Thymus (tissue), 11 donors: ENCODE measurements at regions not wholly inside any gene's neighbourhood (a gene's known extent, or its start where the extent isn't known, plus 50 kb on each side); places are given as distances from the start of the nearest gene placed in this dataset.
"Not testable (repeated sequence)": the region's sequence is repeated elsewhere in the genome, so short reads cannot be mapped to it uniquely, and the experiment has no call there.

Experiments
- DNase-seq, 9 donors: peaks; one replicate each; pipeline ENCODE4 v3.0.0-alpha.2; 2013; ENCODE audit warnings: low spot score in 9 of 9, low read depth in 6 of 9, missing footprints in 1 of 9
- H3K27ac ChIP-seq, 2 donors: one replicate each; pipeline ENCODE4 v1.5.1; 2013; ENCODE audit warnings: control low read depth in 1 of 2, low read depth in 1 of 2, low read length in 1 of 2, mild to moderate bottlenecking in 1 of 2, moderate library complexity in 1 of 2
- H3K27me3 ChIP-seq, 2 donors: one replicate each; pipeline ENCODE4 v1.5.1; 2013; ENCODE audit warnings: low read length in 1 of 2; ENCODE audit not compliant: control insufficient read depth in 2 of 2, insufficient read depth in 1 of 2
- H3K36me3 ChIP-seq, 2 donors: one replicate each; pipeline ENCODE4 v1.5.1; 2013; ENCODE audit warnings: low read length in 1 of 2, mild to moderate bottlenecking in 1 of 2, moderate library complexity in 1 of 2; ENCODE audit not compliant: control insufficient read depth in 2 of 2, insufficient read depth in 2 of 2
- H3K4me1 ChIP-seq, 2 donors: one replicate each; pipeline ENCODE4 v1.5.1; 2013; ENCODE audit warnings: low read length in 2 of 2; ENCODE audit not compliant: control insufficient read depth in 2 of 2, insufficient read depth in 2 of 2
- H3K4me3 ChIP-seq, 2 donors: one replicate each; pipeline ENCODE4 v1.5.1; 2013; ENCODE audit warnings: low read length in 2 of 2, control low read depth in 1 of 2, mild to moderate bottlenecking in 1 of 2
- H3K9me3 ChIP-seq, 2 donors: one replicate each; pipeline ENCODE4 v1.5.1; 2013; ENCODE audit warnings: low read length in 1 of 2, mild to moderate bottlenecking in 1 of 2; ENCODE audit not compliant: control insufficient read depth in 2 of 2, insufficient read depth in 1 of 2
- WGBS: extraction: QIAGEN DNeasy Blood & Tissue Kit; methylation state at CpG from one replicate; pipeline ENCODE4 v1.1.7; 2013; 5-methylcytosine and 5-hydroxymethylcytosine counted together
- donor health status: healthy.

- Histone ChIP-seq H3K36me3 (no peaks in the 10 kb centered on the region), H3K4me1 (no peaks in the 10 kb centered on the region), H3K9me3 (no peaks in the 10 kb centered on the region), H3K27me3 (no peaks in the 10 kb centered on the region), H3K4me3 (no peak overlapping the region), H3K27ac (no peak overlapping the region)
- 88% methylated on average over 3 of the region's 3 CpGs for WGBS
- DNase-seq: no peak
Observed at GRCh38 chr15:38128341-38128781, 124.3 kb upstream of the SPRED1 start.

- no peak for DNase-seq
- no peaks in the 10 kb centered on the region for H3K4me1 ChIP-seq
- WGBS: 92% methylated on average over 2 of the region's 2 CpGs
- no peaks in the 10 kb centered on the region for H3K9me3 ChIP-seq
- no peak overlapping the region for H3K27ac ChIP-seq
- H3K27me3 ChIP-seq: no peaks in the 10 kb centered on the region
- H3K4me3 ChIP-seq: no peak overlapping the region
- H3K36me3 ChIP-seq: no peaks in the 10 kb centered on the region
Observed at GRCh38 chr15:38128921-38129320, 123.7 kb upstream of the SPRED1 start.

- 17% methylated on average over 12 of the region's 12 CpGs for WGBS
- Histone ChIP-seq H3K4me3 (no peak overlapping the region), H3K9me3 (no peaks in the 10 kb centered on the region), H3K27ac (peak overlapping the region; percentile 45 to 70), H3K4me1 (no peaks in the 10 kb centered on the region), H3K36me3 (no peaks in the 10 kb centered on the region), H3K27me3 (no peaks in the 10 kb centered on the region)
- peak in 1 of 9 donors; percentile 10 for DNase-seq
Observed at GRCh38 chr15:38129531-38130204, 123.0 kb upstream of the SPRED1 start.

DNA sequence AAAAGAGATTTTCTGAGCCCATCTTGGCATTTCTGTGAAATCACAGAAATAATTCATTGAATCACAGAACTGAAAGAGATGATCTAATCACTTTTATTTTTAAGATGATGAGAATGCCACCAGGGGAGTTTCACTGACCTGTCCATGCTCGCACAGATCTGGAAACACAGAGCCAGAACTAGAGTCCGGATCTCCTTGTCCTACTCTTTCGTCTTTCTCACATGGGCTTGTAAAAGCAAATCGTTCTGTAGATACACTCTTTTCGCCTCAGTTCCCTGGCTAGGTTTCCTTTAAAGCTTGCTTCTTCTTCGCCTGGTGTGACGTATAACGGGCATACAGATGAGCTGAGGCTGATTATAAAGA lies 122.5 kb upstream of the SPRED1 start:
- H3K9me3 ChIP-seq: no peaks in the 10 kb centered on the region
- WGBS: 90% methylated on average over 8 of the region's 8 CpGs
- no peaks in the 10 kb centered on the region for H3K4me1 ChIP-seq
- no peak overlapping the region for H3K4me3 ChIP-seq
- no peaks in the 10 kb centered on the region for H3K36me3 ChIP-seq
- no peaks in the 10 kb centered on the region for H3K27me3 ChIP-seq
- H3K27ac ChIP-seq: peak overlapping the region; percentile 18 to 45
- no peak for DNase-seq

DNA sequence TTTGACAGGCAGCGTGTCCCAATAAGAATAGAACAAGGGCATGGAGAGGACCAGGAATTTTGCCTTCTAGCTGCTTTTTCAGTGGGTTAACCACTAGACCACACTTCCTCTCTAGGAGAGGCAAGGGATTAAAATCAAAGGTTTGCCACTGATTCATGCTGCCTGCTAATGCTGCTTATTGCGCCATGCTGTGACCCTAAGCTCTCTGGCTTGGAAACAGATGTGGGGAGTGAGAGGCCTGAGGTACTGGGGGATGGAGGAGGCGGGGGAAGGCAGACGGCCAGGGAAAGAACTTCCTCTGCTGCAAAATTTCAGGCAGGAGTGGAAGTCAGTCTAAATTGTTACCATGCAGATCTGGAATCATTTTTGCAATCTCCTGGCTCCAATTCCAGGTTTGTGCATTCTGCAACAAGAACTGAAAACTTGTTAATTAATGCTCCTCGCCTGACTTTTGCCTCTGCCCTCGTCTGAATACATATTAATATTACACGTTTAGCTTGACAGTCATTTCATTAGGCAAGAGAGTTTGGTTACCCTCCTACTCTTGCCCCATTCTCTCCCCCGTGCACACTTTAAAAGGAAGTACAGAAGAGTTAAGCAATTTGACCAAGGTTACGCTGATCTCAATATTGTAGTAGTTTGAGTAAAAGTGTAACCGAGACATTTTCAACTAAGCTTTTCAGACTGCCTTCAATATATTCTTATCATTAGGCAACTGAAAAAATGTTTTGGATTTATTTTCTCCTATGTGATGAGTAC lies 121.7 kb upstream of the SPRED1 start:
- H3K36me3 ChIP-seq: no peaks in the 10 kb centered on the region
- H3K4me3 ChIP-seq: no peak overlapping the region
- H3K4me1 ChIP-seq: no peaks in the 10 kb centered on the region
- 73% methylated on average over 10 of the region's 10 CpGs for WGBS
- peak in 1 of 9 donors; percentile 10 for DNase-seq
- no peaks in the 10 kb centered on the region for H3K9me3 ChIP-seq
- no peak overlapping the region for H3K27ac ChIP-seq
- H3K27me3 ChIP-seq: no peaks in the 10 kb centered on the region

DNA sequence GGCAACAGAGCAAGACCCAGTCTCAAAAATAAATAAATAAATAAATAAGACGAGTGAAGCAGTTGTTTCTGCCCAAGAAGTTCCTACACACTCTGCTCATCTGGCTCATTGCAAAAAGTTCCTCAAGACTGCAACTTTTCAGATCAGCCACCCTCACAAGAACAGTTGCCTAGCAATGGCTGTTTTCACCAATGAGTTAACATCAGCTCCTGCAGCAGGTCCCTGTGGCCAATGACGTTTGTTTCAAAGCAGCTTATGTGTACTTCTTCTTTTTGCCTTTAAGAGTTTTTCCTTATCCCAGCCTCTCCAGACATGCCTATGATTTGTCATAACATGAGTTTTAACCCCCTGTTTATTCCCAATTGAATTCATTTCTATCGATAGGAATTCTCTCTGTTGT lies 118.4 kb upstream of the SPRED1 start:
- no peaks in the 10 kb centered on the region for H3K27me3 ChIP-seq
- WGBS: 42% methylated on average over 3 of the region's 3 CpGs
- H3K4me1 ChIP-seq: no peaks in the 10 kb centered on the region
- no peaks in the 10 kb centered on the region for H3K36me3 ChIP-seq
- H3K27ac ChIP-seq: no peak overlapping the region
- H3K4me3 ChIP-seq: no peak overlapping the region
- no peaks in the 10 kb centered on the region for H3K9me3 ChIP-seq
- DNase-seq: no peak

GRCh38 chr15:38142195-38142594 lies 110.4 kb upstream of the SPRED1 start:
- not testable (repeated sequence) for H3K4me1 ChIP-seq, H3K9me3 ChIP-seq, H3K27ac ChIP-seq, DNase-seq, H3K4me3 ChIP-seq, H3K27me3 ChIP-seq, H3K36me3 ChIP-seq
- 90% methylated on average over 11 of the region's 11 CpGs for WGBS

DNA sequence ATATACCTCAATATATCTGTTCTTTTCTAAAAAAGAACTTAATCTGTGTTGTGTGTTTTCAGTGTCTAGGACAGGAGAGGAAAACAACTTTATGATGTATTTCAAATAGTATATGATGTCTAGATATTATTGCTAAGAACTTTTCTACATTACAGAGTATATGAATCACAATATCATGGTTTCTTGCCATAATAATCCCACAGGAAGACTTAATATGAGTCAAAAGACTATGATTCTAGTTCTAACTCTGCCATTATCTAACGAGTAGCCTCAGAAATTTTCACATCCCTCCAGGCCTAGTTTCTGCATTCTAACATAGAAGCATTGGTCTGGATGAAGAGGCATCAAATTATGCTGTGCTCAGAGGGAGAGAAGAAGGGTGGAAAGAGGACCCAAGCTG lies 107.7 kb upstream of the SPRED1 start:
- H3K4me1 ChIP-seq: no peaks in the 10 kb centered on the region
- no peaks in the 10 kb centered on the region for H3K36me3 ChIP-seq
- no peaks in the 10 kb centered on the region for H3K9me3 ChIP-seq
- no peak overlapping the region for H3K4me3 ChIP-seq
- no peak for DNase-seq
- no peak overlapping the region for H3K27ac ChIP-seq
- H3K27me3 ChIP-seq: no peaks in the 10 kb centered on the region
- 87% methylated on average over 1 of the region's 1 CpG for WGBS

DNA sequence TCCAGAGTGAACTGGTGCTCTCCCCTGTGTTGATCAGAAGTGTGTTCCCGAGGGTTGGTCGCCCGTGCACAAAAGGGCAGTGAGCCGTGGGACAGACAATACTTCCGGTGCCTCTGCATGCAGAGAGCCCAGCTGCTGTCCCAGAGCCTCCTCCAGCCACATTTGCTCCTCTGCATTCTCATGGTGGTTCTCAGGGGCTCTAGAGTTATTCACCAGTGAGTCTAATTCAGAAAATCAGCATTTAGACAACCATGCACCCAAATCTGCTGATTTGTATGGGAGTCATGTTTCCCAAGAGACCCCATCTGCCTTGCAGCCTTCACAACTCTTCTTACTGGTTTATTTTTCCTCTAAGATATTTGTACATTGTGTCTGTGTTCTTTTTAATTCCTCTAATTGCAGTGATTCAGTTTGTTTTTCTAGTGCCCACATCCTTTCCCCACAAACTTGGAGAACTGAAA lies 107.0 kb upstream of the SPRED1 start:
- Histone ChIP-seq H3K4me3 (no peak overlapping the region), H3K27me3 (no peaks in the 10 kb centered on the region), H3K4me1 (no peaks in the 10 kb centered on the region), H3K36me3 (no peaks in the 10 kb centered on the region), H3K27ac (no peak overlapping the region), H3K9me3 (no peaks in the 10 kb centered on the region)
- 91% methylated on average over 5 of the region's 5 CpGs for WGBS
- no peak for DNase-seq
